ENCODE measurements at regions not wholly inside any gene's neighbourhood (a gene's known extent, or its start where the extent isn't known, plus 50 kb on each side); places are given as distances from the start of the nearest gene placed in this dataset.

GRCh38 chr2:4246364-4247131 is 543.2 kb downstream of the DCDC2C start:
- CTCF ChIA-PET = interaction anchor here (1.0 kb wide), 1 partner anchor 11 kb away, joined by 6 read pairs; no protein-coding TSS in a partner anchor
- H3K36me3 Mint-ChIP-seq (ENCODE audit: insufficient read depth, unreplicated experiment) = no peaks in the 10 kb centered on the region
- POLR2A ChIA-PET = interaction anchor here (0.7 kb wide), 1 partner anchor 123 kb away, joined by 4 read pairs; no protein-coding TSS in a partner anchor
- H3K4me1 Mint-ChIP-seq (ENCODE audit: insufficient read depth, unreplicated experiment) = peaks cover 9% of the 10 kb centered on the region
- no peaks in the 10 kb centered on the region for H3K9me3 Mint-ChIP-seq (ENCODE audit: unreplicated experiment)
- intact Hi-C loops (cut with micrococcal nuclease) = no loop called here
- no peak for DNase-seq (ENCODE audit: unreplicated experiment)
- H3K27ac Mint-ChIP-seq (ENCODE audit: low read depth, unreplicated experiment) = no peak overlapping the region
- TF ChIP-seq CTCF (IDR thresholded peaks at IDR 0.05; ENCODE audit: unreplicated experiment) = no peak
- no peak overlapping the region for H3K4me3 Mint-ChIP-seq (ENCODE audit: unreplicated experiment)
- H3K27me3 Mint-ChIP-seq (ENCODE audit: insufficient read depth, unreplicated experiment) = no peaks in the 10 kb centered on the region
- no TSS peak for BruUV-seq (replicated peaks)

- no peaks in the 10 kb centered on the region for H3K9me3 Mint-ChIP-seq (ENCODE audit: unreplicated experiment)
- intact Hi-C loops (cut with micrococcal nuclease) = no loop called here
- BruUV-seq (replicated peaks) = no TSS peak
- TF ChIP-seq CTCF (IDR thresholded peaks at IDR 0.05; ENCODE audit: unreplicated experiment) = no peak
- no peaks in the 10 kb centered on the region for H3K36me3 Mint-ChIP-seq (ENCODE audit: insufficient read depth, unreplicated experiment)
- H3K27me3 Mint-ChIP-seq (ENCODE audit: insufficient read depth, unreplicated experiment) = no peaks in the 10 kb centered on the region
- CTCF ChIA-PET = interaction anchor here (0.6 to 0.8 kb wide), 2 partner anchors 14 to 287 kb away, joined by 3 read pairs; no protein-coding TSS in a partner anchor
- POLR2A ChIA-PET = no interaction called here
- no peak overlapping the region for H3K4me3 Mint-ChIP-seq (ENCODE audit: unreplicated experiment)
- no peak overlapping the region for H3K27ac Mint-ChIP-seq (ENCODE audit: low read depth, unreplicated experiment)
- peaks cover 9% of the 10 kb centered on the region for H3K4me1 Mint-ChIP-seq (ENCODE audit: insufficient read depth, unreplicated experiment)
- no peak for DNase-seq (ENCODE audit: unreplicated experiment)
Measured at GRCh38 chr2:4247791-4248190, 544.4 kb downstream of the DCDC2C start.

GRCh38 chr2:4255491-4255890 is 552.1 kb downstream of the DCDC2C start:
- H3K4me1 Mint-ChIP-seq (ENCODE audit: insufficient read depth, unreplicated experiment) = peaks cover 18% of the 10 kb centered on the region

More at GRCh38 chr2:4255491-4255890, 552.1 kb downstream of the DCDC2C start:
- TF ChIP-seq CTCF (IDR thresholded peaks at IDR 0.05; ENCODE audit: unreplicated experiment) = no peak
- no peaks in the 10 kb centered on the region for H3K36me3 Mint-ChIP-seq (ENCODE audit: insufficient read depth, unreplicated experiment)
- ChIA-PET CTCF (interaction anchor here (0.6 to 0.8 kb wide), 2 partner anchors 8 to 341 kb away, joined by 3 read pairs; no protein-coding TSS in a partner anchor), POLR2A (interaction anchor here (0.6 to 1.1 kb wide), 2 partner anchors 37 to 57 kb away, joined by 3 read pairs; no protein-coding TSS in a partner anchor)
- H3K9me3 Mint-ChIP-seq (ENCODE audit: unreplicated experiment) = no peaks in the 10 kb centered on the region
- H3K4me3 Mint-ChIP-seq (ENCODE audit: unreplicated experiment) = no peak overlapping the region
- intact Hi-C loops (cut with micrococcal nuclease) = no loop called here
- no peak overlapping the region for H3K27ac Mint-ChIP-seq (ENCODE audit: low read depth, unreplicated experiment)
- no TSS peak for BruUV-seq (replicated peaks)
- no peak for DNase-seq (ENCODE audit: unreplicated experiment)
- no peaks in the 10 kb centered on the region for H3K27me3 Mint-ChIP-seq (ENCODE audit: insufficient read depth, unreplicated experiment)
